ENCODE measurements at regions not wholly inside any gene's neighbourhood (a gene's known extent, or its start where the extent isn't known, plus 50 kb on each side); places are given as distances from the start of the nearest gene placed in this dataset.

GRCh38 chr10:111767661-111768060 is 415.9 kb downstream of the GPAM start:
- TF ChIP-seq CTCF (conservative IDR thresholded peaks at IDR 0.05) (no peak), EZH2 (IDR thresholded peaks at IDR 0.05; ENCODE audit: low read depth) (no peak)
- Histone ChIP-seq H2AFZ (no peak overlapping the region), H4K20me1 (ENCODE audit: insufficient read depth) (no peaks in the 10 kb centered on the region), H3K27ac (no peak overlapping the region), H3K4me3 (no peak overlapping the region), H3K79me2 (ENCODE audit: low read depth) (no peaks in the 10 kb centered on the region), H3K9me3 (ENCODE audit: insufficient read depth, low read depth) (no peaks in the 10 kb centered on the region), H3F3A (ENCODE audit: insufficient read depth, low read depth) (no peaks in the 10 kb centered on the region), H3K4me1 (replicated peaks; ENCODE audit: insufficient read depth) (no peaks in the 10 kb centered on the region), H3K4me2 (no peak overlapping the region), H3K9me2 (ENCODE audit: insufficient read depth) (no peaks in the 10 kb centered on the region), H3K36me3 (ENCODE audit: low read depth) (no peaks in the 10 kb centered on the region), H3K27me3 (ENCODE audit: insufficient read depth, low read depth) (no peaks in the 10 kb centered on the region)
- ChIA-PET CTCF (no interaction called here), POLR2A (ENCODE audit: unreplicated experiment) (no interaction called here)
- intact Hi-C loops (cut with micrococcal nuclease; ENCODE audit: unreplicated experiment) = no loop called here
- no TSS peak for BruUV-seq (replicated peaks)
- no peak for DNase-seq

GRCh38 chr10:111773950-111774349 is 409.6 kb downstream of the GPAM start:
- no peak overlapping the region for H3K27ac ChIP-seq
- ChIA-PET POLR2A (ENCODE audit: unreplicated experiment) (no interaction called here), CTCF (no interaction called here)
- no peak overlapping the region for H3K4me3 ChIP-seq
- H3K27me3 ChIP-seq (ENCODE audit: insufficient read depth, low read depth) = no peaks in the 10 kb centered on the region
- no TSS peak for BruUV-seq (replicated peaks)
- no peaks in the 10 kb centered on the region for H4K20me1 ChIP-seq (ENCODE audit: insufficient read depth)
- no peak overlapping the region for H3K4me2 ChIP-seq
- H3K36me3 ChIP-seq (ENCODE audit: low read depth) = no peaks in the 10 kb centered on the region
- H3F3A ChIP-seq (ENCODE audit: insufficient read depth, low read depth) = no peaks in the 10 kb centered on the region
- no peak overlapping the region for H2AFZ ChIP-seq
- H3K9me3 ChIP-seq (ENCODE audit: insufficient read depth, low read depth) = no peaks in the 10 kb centered on the region
- intact Hi-C loops (cut with micrococcal nuclease; ENCODE audit: unreplicated experiment) = no loop called here
- H3K79me2 ChIP-seq (ENCODE audit: low read depth) = no peaks in the 10 kb centered on the region
- H3K9me2 ChIP-seq (ENCODE audit: insufficient read depth) = no peaks in the 10 kb centered on the region
- no peak for DNase-seq
- TF ChIP-seq CTCF (conservative IDR thresholded peaks at IDR 0.05) = no peak
- no peak for TF ChIP-seq EZH2 (IDR thresholded peaks at IDR 0.05; ENCODE audit: low read depth)
- no peaks in the 10 kb centered on the region for H3K4me1 ChIP-seq (replicated peaks; ENCODE audit: insufficient read depth)

- H3K9me3 ChIP-seq (ENCODE audit: insufficient read depth, low read depth) = no peaks in the 10 kb centered on the region
- H3K27me3 ChIP-seq (ENCODE audit: insufficient read depth, low read depth) = no peaks in the 10 kb centered on the region
- H3F3A ChIP-seq (ENCODE audit: insufficient read depth, low read depth) = no peaks in the 10 kb centered on the region
- intact Hi-C loops (cut with micrococcal nuclease; ENCODE audit: unreplicated experiment) = no loop called here
- H4K20me1 ChIP-seq (ENCODE audit: insufficient read depth) = no peaks in the 10 kb centered on the region
- no peak for DNase-seq
- TF ChIP-seq EZH2 (IDR thresholded peaks at IDR 0.05; ENCODE audit: low read depth) (no peak), CTCF (conservative IDR thresholded peaks at IDR 0.05) (no peak)
- ChIA-PET CTCF (no interaction called here), POLR2A (ENCODE audit: unreplicated experiment) (no interaction called here)
- H3K27ac ChIP-seq = no peak overlapping the region
- H3K9me2 ChIP-seq (ENCODE audit: insufficient read depth) = no peaks in the 10 kb centered on the region
- no peak overlapping the region for H2AFZ ChIP-seq
- H3K36me3 ChIP-seq (ENCODE audit: low read depth) = no peaks in the 10 kb centered on the region
- H3K79me2 ChIP-seq (ENCODE audit: low read depth) = no peaks in the 10 kb centered on the region
- no TSS peak for BruUV-seq (replicated peaks)
- H3K4me3 ChIP-seq = no peak overlapping the region
- H3K4me2 ChIP-seq = no peak overlapping the region
- no peaks in the 10 kb centered on the region for H3K4me1 ChIP-seq (replicated peaks; ENCODE audit: insufficient read depth)
These were observed 409.1 kb downstream of the GPAM start for GRCh38 chr10:111774486-111774885.
